Loucy (cell line): ENCODE measurements at regions not wholly inside any gene's neighbourhood (a gene's known extent, or its start where the extent isn't known, plus 50 kb on each side); places are given as distances from the start of the nearest gene placed in this dataset.

ENCODE experiments used
- CTCF ChIP-seq: fragments of 200-600 bp; sonication (generic); conservative IDR thresholded peaks from 2 replicates; pipeline ENCODE4 v1.5.1; 2014; ENCODE audit warnings: mild to moderate bottlenecking, antibody characterized with exemption, low read length
- EZH2phosphoT487 ChIP-seq: fragments of 200-600 bp; IDR thresholded peaks from 2 replicates; pipeline ENCODE4 v1.6.1; 2018; ENCODE audit warnings: antibody characterized with exemption, mild to moderate bottlenecking, moderate library complexity, borderline replicate concordance

- TF ChIP-seq CTCF (no peak), EZH2phosphoT487 (no peak)
These were observed 331.7 kb upstream of the ZMIZ1 start for GRCh38 chr10:78736926-78737630.
